OCI-LY3 (cell line): ENCODE measurements at regions not wholly inside any gene's neighbourhood (a gene's known extent, or its start where the extent isn't known, plus 50 kb on each side); places are given as distances from the start of the nearest gene placed in this dataset.
"Not testable (repeated sequence)": the region's sequence is repeated elsewhere in the genome, so short reads cannot be mapped to it uniquely, and the experiment has no call there.

Experiments used
- H2AFZ ChIP-seq: fragments of 200-600, 300-600 bp; shearing (Covaris generic); 2 replicates; pipeline ENCODE4 v1.6.0; 2014; ENCODE audit warnings: antibody characterized with exemption, low read depth, low read length
- H3K27ac ChIP-seq: fragments of 200-600, 300-600 bp; sonication (generic); 2 replicates; pipeline ENCODE4 v1.5.1; 2014; ENCODE audit warnings: mild to moderate bottlenecking, low read length, moderate library complexity, mixed read lengths
- H3K27me3 ChIP-seq: fragments of 200-600, 300-600 bp; sonication (generic); 2 replicates; pipeline ENCODE4 v1.6.1; 2014; ENCODE audit warnings: low read depth, low read length, mixed read lengths
- H3K36me3 ChIP-seq: fragments of 200-600, 300-600 bp; sonication (generic); replicated peaks from 2 replicates; pipeline ENCODE3; 2014; ENCODE audit warnings: low read depth, low read length, mixed read lengths
- H3K4me1 ChIP-seq: fragments of 300-600, 200-600 bp; sonication (generic); 2 replicates; pipeline ENCODE4 v1.6.1; 2014; ENCODE audit warnings: low read length, mixed read lengths
- H3K4me2 ChIP-seq: fragments of 200-600, 300-600 bp; sonication (generic); 2 replicates; pipeline ENCODE4 v1.6.1; 2014; ENCODE audit warnings: low read length, mixed read lengths
- H3K4me3 ChIP-seq: fragments of 300-600, 200-600 bp; sonication (generic); 2 replicates; pipeline ENCODE4 v1.5.1; 2014; ENCODE audit warnings: antibody characterized with exemption, mild to moderate bottlenecking, low read length, moderate library complexity
- H3K79me2 ChIP-seq: fragments of 300-600, 200-600 bp; shearing (Covaris generic); 2 replicates; pipeline ENCODE4 v1.6.1; 2014; ENCODE audit warnings: mild to moderate bottlenecking, low read length, mixed read lengths
- H3K9ac ChIP-seq: fragments of 300-600, 200-600 bp; shearing (Covaris generic); 2 replicates; pipeline ENCODE4 v1.6.0; 2014; ENCODE audit warnings: mild to moderate bottlenecking, low read length, moderate library complexity
- H3K9me3 ChIP-seq: fragments of 200-600, 300-600 bp; shearing (Covaris generic); 2 replicates; pipeline ENCODE4 v1.6.1; 2014; ENCODE audit warnings: low read length, mixed read lengths; ENCODE audit not compliant: insufficient read depth
- H4K20me1 ChIP-seq: fragments of 200-600, 300-600 bp; sonication (generic); 2 replicates; pipeline ENCODE4 v1.6.1; 2016; ENCODE audit warnings: low read length, mixed read lengths; ENCODE audit not compliant: insufficient read depth
- CTCF ChIP-seq: fragments of 200-600, 300-600 bp; sonication (generic); IDR thresholded peaks from 2 replicates; pipeline ENCODE4 v1.5.1; 2014; ENCODE audit warnings: antibody characterized with exemption, low read length, low read depth
- EZH2phosphoT487 ChIP-seq: fragments of 200-600 bp; shearing (Covaris generic); IDR thresholded peaks from 2 replicates; pipeline ENCODE4 v1.6.1; 2018; ENCODE audit warnings: antibody characterized with exemption, mixed run types, low read depth

- TF ChIP-seq EZH2phosphoT487 (no peak), CTCF (no peak)
- Histone ChIP-seq H3K9me3 (no peaks in the 10 kb centered on the region), H3K36me3 (no peaks in the 10 kb centered on the region), H4K20me1 (no peaks in the 10 kb centered on the region), H3K27ac (no peak overlapping the region), H3K4me1 (no peaks in the 10 kb centered on the region), H3K9ac (no peak overlapping the region), H2AFZ (no peak overlapping the region), H3K79me2 (no peaks in the 10 kb centered on the region), H3K4me2 (no peak overlapping the region), H3K27me3 (no peaks in the 10 kb centered on the region), H3K4me3 (no peak overlapping the region)
Observed at GRCh38 chr10:53052521-53053164, 280.1 kb upstream of the MBL2 start.

GRCh38 chr10:53045315-53045714 lies 272.7 kb upstream of the MBL2 start:
- Histone ChIP-seq H3K9ac (no peak overlapping the region), H3K9me3 (no peaks in the 10 kb centered on the region), H3K4me3 (no peak overlapping the region), H3K36me3 (no peaks in the 10 kb centered on the region), H3K79me2 (no peaks in the 10 kb centered on the region), H4K20me1 (no peaks in the 10 kb centered on the region), H2AFZ (no peak overlapping the region), H3K27ac (no peak overlapping the region), H3K4me1 (no peaks in the 10 kb centered on the region), H3K4me2 (no peak overlapping the region), H3K27me3 (no peaks in the 10 kb centered on the region)
- TF ChIP-seq EZH2phosphoT487 = no peak
- no peak for TF ChIP-seq CTCF

GRCh38 chr10:53035823-53036222 lies 263.2 kb upstream of the MBL2 start:
- not testable (repeated sequence) for H3K9me3 ChIP-seq, H3K4me2 ChIP-seq, H3K79me2 ChIP-seq, H2AFZ ChIP-seq, H3K4me3 ChIP-seq, H4K20me1 ChIP-seq, H3K27me3 ChIP-seq, H3K4me1 ChIP-seq, H3K27ac ChIP-seq, H3K36me3 ChIP-seq, H3K9ac ChIP-seq

GRCh38 chr10:53033396-53033795 lies 260.8 kb upstream of the MBL2 start:
- Histone ChIP-seq H3K4me3 (no peak overlapping the region), H3K4me1 (peaks cover 16% of the 10 kb centered on the region), H3K36me3 (no peaks in the 10 kb centered on the region), H3K27me3 (no peaks in the 10 kb centered on the region), H3K79me2 (no peaks in the 10 kb centered on the region), H3K27ac (no peak overlapping the region), H3K9me3 (no peaks in the 10 kb centered on the region), H3K9ac (no peak overlapping the region), H2AFZ (no peak overlapping the region), H4K20me1 (no peaks in the 10 kb centered on the region), H3K4me2 (no peak overlapping the region)
- TF ChIP-seq EZH2phosphoT487 = no peak
- TF ChIP-seq CTCF = no peak

- not testable (repeated sequence) for H2AFZ ChIP-seq, H3K4me3 ChIP-seq, H3K27ac ChIP-seq, H3K9me3 ChIP-seq, H3K36me3 ChIP-seq, H3K27me3 ChIP-seq, H3K9ac ChIP-seq, H4K20me1 ChIP-seq, H3K79me2 ChIP-seq
- Histone ChIP-seq H3K4me2 (peak overlapping the region; percentile 12), H3K4me1 (peaks cover 16% of the 10 kb centered on the region)
Observed at GRCh38 chr10:53029872-53030849, 257.6 kb upstream of the MBL2 start.
